K562 (cell line): ENCODE measurements at regions not wholly inside any gene's neighbourhood (a gene's known extent, or its start where the extent isn't known, plus 50 kb on each side); places are given as distances from the start of the nearest gene placed in this dataset.

ENCODE experiments used
- ATAC-seq: fragments of 200-7000 bp; cut with Tn5 transposase; 3 replicates; pipeline ENCODE4 v1.9.1; 2020; ENCODE audit warnings: moderate library complexity
- BruUV-seq: library from RNA; stranded (reverse); fragments of 400-500 nt; replicated peaks from 2 replicates; lab custom pipeline; 2021; lab: Mats Ljungman, UMichigan
- CTCF ChIA-PET: fragments of 300-600 bp; formaldehyde crosslinking; extraction: SDS; loops from one replicate; lab custom pipeline; 2021; ENCODE audit warnings: low intra/inter-chr PET ratio; lab: Yijun Ruan, JAX
- POLR2A ChIA-PET: fragments of 300-600, 350-650 bp; sonication (Branson Sonifier 250); formaldehyde crosslinking; extraction: SDS; loops from one replicate; lab custom pipeline; 2021; ENCODE audit warnings: antibody characterized with exemption, inconsistent platforms; lab: Yijun Ruan, JAX
- DNase-seq, 4 experiments: peaks; one replicate each; pipeline versions ENCODE4 v3.0.0 to v3.0.0-alpha.2; 2011 to 2018; ENCODE audit warnings: low spot score in 3 of 4, mixed read lengths in 3 of 4; ENCODE audit errors: extremely low read depth in 1 of 4
- FAIRE-seq: peaks from 2 replicates; lab custom pipeline; 2011; peaks lifted over from hg19 to GRCh38; lab: Jason Lieb, UNC
- H2AFZ ChIP-seq: 2 replicates; pipeline ENCODE4 v1.6.0; 2011; ENCODE audit warnings: low read depth, low read length, control low read depth, inconsistent platforms
- H3K27ac ChIP-seq: fragments of 200-600 bp; 3 replicates; pipeline ENCODE4 v1.8.0; 2011; ENCODE audit warnings: low read depth, mild to moderate bottlenecking, control low read depth, inconsistent platforms, low read length, moderate library complexity, mixed read lengths; ENCODE audit errors: extremely low read depth
- H3K27me3 ChIP-seq, 2 experiments: fragments of 300-600 bp in 1 of 2; 2 replicates in 1 of 2; 3 replicates in 1 of 2; pipeline versions ENCODE4 v1.6.0 to v1.8.0; 2011; ENCODE audit warnings: inconsistent platforms in 2 of 2, low read length in 2 of 2, mild to moderate bottlenecking in 1 of 2, mixed read lengths in 1 of 2, moderate library complexity in 1 of 2; ENCODE audit not compliant: control insufficient read depth in 2 of 2, insufficient read depth in 2 of 2
- H3K36me3 ChIP-seq: fragments of 300-600 bp; 3 replicates; pipeline ENCODE4 v1.8.0; 2011; ENCODE audit warnings: mild to moderate bottlenecking, low read length, inconsistent platforms; ENCODE audit not compliant: control insufficient read depth, insufficient read depth
- H3K4me1 ChIP-seq, 2 experiments: fragments of 200-600 bp in 1 of 2; replicated peaks in 1 of 2; 2 replicates in 1 of 2; 3 replicates in 1 of 2; pipeline versions ENCODE4 v1.5.1 to v1.8.0; 2011; ENCODE audit warnings: inconsistent platforms in 2 of 2, low read length in 2 of 2, mild to moderate bottlenecking in 1 of 2, mixed read lengths in 1 of 2, moderate library complexity in 1 of 2; ENCODE audit not compliant: control insufficient read depth in 2 of 2, insufficient read depth in 2 of 2
- H3K4me2 ChIP-seq: 2 replicates; pipeline ENCODE4 v1.6.1; 2011; ENCODE audit warnings: low read length, control low read depth, inconsistent platforms, mixed read lengths; ENCODE audit not compliant: insufficient read depth
- H3K4me3 ChIP-seq: fragments of 200-600 bp; sonication (generic), shearing (Covaris generic); 2 replicates; pipeline ENCODE4 v1.5.1; 2016; ENCODE audit warnings: control low read depth, inconsistent platforms
- H3K79me2 ChIP-seq: fragments of 200-600 bp; 3 replicates; pipeline ENCODE4 v1.8.0; 2011; ENCODE audit warnings: low read length, inconsistent platforms; ENCODE audit not compliant: control insufficient read depth, insufficient read depth
- H3K9ac ChIP-seq, 2 experiments: 2 replicates each; pipeline versions ENCODE4 v1.6.0 to v1.6.1; 2011; ENCODE audit warnings: low read depth in 2 of 2, low read length in 2 of 2, control low read depth in 1 of 2, inconsistent platforms in 1 of 2, mild to moderate bottlenecking in 1 of 2, mixed read lengths in 1 of 2; ENCODE audit not compliant: insufficient read depth in 1 of 2
- H3K9me1 ChIP-seq: one replicate; pipeline ENCODE4 v1.6.0; 2011; ENCODE audit warnings: inconsistent platforms, mild to moderate bottlenecking, low read length, moderate library complexity; ENCODE audit not compliant: control insufficient read depth, insufficient read depth
- H3K9me3 ChIP-seq: replicated peaks from 2 replicates; pipeline ENCODE4 v1.5.1; 2011; ENCODE audit warnings: low read depth, low read length, inconsistent platforms; ENCODE audit not compliant: control insufficient read depth, insufficient read depth
- H4K20me1 ChIP-seq: replicated peaks from 2 replicates; pipeline ENCODE4 v1.6.1; 2011; ENCODE audit warnings: low read length, inconsistent platforms, mixed read lengths; ENCODE audit not compliant: control insufficient read depth, insufficient read depth
- C11orf30 ChIP-seq: fragments of 450-650 bp; IDR thresholded peaks from 2 replicates; pipeline ENCODE4 v1.6.1; 2016; ENCODE audit warnings: low read depth, mild to moderate bottlenecking
- MAFF ChIP-seq: IDR thresholded peaks from 2 replicates; pipeline ENCODE4 v1.6.1; 2012; ENCODE audit warnings: low read length, improper control_type of control experiment
- MAFG ChIP-seq: fragments of 450-650 bp; conservative IDR thresholded peaks from 2 replicates; pipeline ENCODE4 v1.6.1; 2016; ENCODE audit warnings: missing genetic modification characterization, missing compliant biosample characterization
- MAFK ChIP-seq: IDR thresholded peaks from 2 replicates; pipeline ENCODE4 v1.6.1; 2011; ENCODE audit warnings: low read length, improper control_type of control experiment
- MEF2A ChIP-seq: IDR thresholded peaks from 2 replicates; pipeline ENCODE4 v1.6.1; 2011; ENCODE audit warnings: low read depth, mild to moderate bottlenecking, low read length, moderate library complexity; ENCODE audit not compliant: control insufficient read depth
- TCF3 ChIP-seq: sonication (generic); formaldehyde crosslinking; IDR thresholded peaks from 2 replicates; pipeline ENCODE4 v1.4.0; 2020; ENCODE audit warnings: mild to moderate bottlenecking, missing genetic modification reagents
- ZBTB34 ChIP-seq: fragments of 250-450 bp; sonication (Bioruptor Pico); IDR thresholded peaks from 2 replicates; pipeline ENCODE4 v1.8.0; 2021; ENCODE audit warnings: mild to moderate bottlenecking, moderate library complexity
- ZMIZ1 ChIP-seq, 2 experiments: fragments of 150-350 bp in 1 of 2; IDR thresholded peaks; 2 replicates each; pipeline ENCODE4 v1.6.1; 2012 to 2016; ENCODE audit warnings: low read depth in 2 of 2, low read length in 2 of 2, mild to moderate bottlenecking in 1 of 2, moderate library complexity in 1 of 2
- ZNF316 ChIP-seq: fragments of 450-650 bp; IDR thresholded peaks from 2 replicates; pipeline ENCODE4 v1.6.1; 2016
- ZNF57 ChIP-seq: fragments of 450-650 bp; formaldehyde crosslinking; IDR thresholded peaks from 2 replicates; pipeline ENCODE4 v1.4.0; 2020; ENCODE audit warnings: mild to moderate bottlenecking, moderate library complexity
- WGBS: fragments of 100-300 bp; shearing (Covaris generic); methylation state at CpG from one replicate; pipeline ENCODE4 v1.1.6; 2016; ENCODE audit warnings: low coverage, mixed read lengths; ENCODE audit not compliant: insufficient coverage; ENCODE audit errors: missing lambda C conversion rate; 5-methylcytosine and 5-hydroxymethylcytosine counted together
- in situ Hi-C: fragments of 300-500 bp; cut with MboI; formaldehyde crosslinking; loops from 4 replicates; pipeline ENCODE4 v1.15.0; 2018; ENCODE audit warnings: inconsistent platforms, mixed read lengths
- intact Hi-C: fragments of 100-400 bp; cut with micrococcal nuclease; formaldehyde crosslinking; loops from 2 replicates; pipeline ENCODE4 v1.14.2; 2022

GRCh38 chr6:8688821-8689220 is 253.5 kb upstream of the SLC35B3 start:
- Histone ChIP-seq H4K20me1 (no peaks in the 10 kb centered on the region), H3K4me2 (no peak overlapping the region), H3K9me1 (no peaks in the 10 kb centered on the region), H3K4me3 (no peak overlapping the region), H3K4me1 (no peaks in the 10 kb centered on the region), H3K36me3 (no peaks in the 10 kb centered on the region), H3K9me3 (no peaks in the 10 kb centered on the region; the same call in 1 of the 2 replicates)
- BruUV-seq, result no TSS peak
- no peak for DNase-seq
- POLR2A ChIA-PET, result no interaction called here
- TF ChIP-seq C11orf30, result peak; percentile 52; the same call in 1 of the 2 replicates
- TF ChIP-seq MAFK, result peak; percentile 77
- TF ChIP-seq MAFG, result peak; percentile 53
- TF ChIP-seq ZNF316, result peak; percentile 77
- TF ChIP-seq MEF2A, result no peak
- peak; percentile 75 for TF ChIP-seq MAFF
- TF ChIP-seq, all 486 proteins: peak for 5
- WGBS, result 0% methylated on average over 1 of the region's 1 CpG
- FAIRE-seq (no peak), ATAC-seq (no peak)
- in situ Hi-C loops (no loop called here), intact Hi-C loops (no loop called here)
- no peaks in the 10 kb centered on the region for H3K27me3 ChIP-seq
- H3K79me2 ChIP-seq, result no peaks in the 10 kb centered on the region
- CTCF ChIA-PET, result no interaction called here
- no peak overlapping the region for H2AFZ ChIP-seq
- H3K27ac ChIP-seq, result no peak overlapping the region
- no peak overlapping the region for H3K9ac ChIP-seq

- Histone ChIP-seq H3K4me3 (no peak overlapping the region), H3K9ac (no peak overlapping the region), H2AFZ (no peak overlapping the region), H3K79me2 (no peaks in the 10 kb centered on the region), H4K20me1 (no peaks in the 10 kb centered on the region), H3K4me2 (no peak overlapping the region), H3K9me1 (no peaks in the 10 kb centered on the region), H3K27ac (no peak overlapping the region), H3K36me3 (no peaks in the 10 kb centered on the region), H3K9me3 (no peaks in the 10 kb centered on the region; the same call in 1 of the 2 replicates), H3K27me3 (no peaks in the 10 kb centered on the region), H3K4me1 (no peaks in the 10 kb centered on the region)
- FAIRE-seq, result no peak
- in situ Hi-C loops, result no loop called here
- 0% methylated on average over 3 of the region's 3 CpGs for WGBS
- intact Hi-C loops, result no loop called here
- ChIA-PET CTCF (no interaction called here), POLR2A (no interaction called here)
- BruUV-seq, result no TSS peak
- TF ChIP-seq ZMIZ1 (IDR thresholded peaks at IDR 0.05; ENCODE audit: low read depth in 2 of 2, low read length in 2 of 2), result no peak
- TF ChIP-seq ZNF57 (CRISPR knock-in tag), result no peak
- TF ChIP-seq TCF3, result no peak
- no peak for TF ChIP-seq ZBTB34 (CRISPR knock-in tag)
- DNase-seq, result no peak
- ATAC-seq, result no peak
These were observed 250.7 kb upstream of the SLC35B3 start for GRCh38 chr6:8686077-8686476.
